ENCODE measurements at regions not wholly inside any gene's neighbourhood (a gene's known extent, or its start where the extent isn't known, plus 50 kb on each side); places are given as distances from the start of the nearest gene placed in this dataset.

- TF ChIP-seq CTCF (IDR thresholded peaks at IDR 0.05; ENCODE audit: borderline replicate concordance, insufficient read depth, low read depth, low read length): no peak
- H3K4me3 ChIP-seq (ENCODE audit: low read depth, low read length): no peak overlapping the region
These were observed 71.3 kb upstream of the CIBAR2 start for GRCh38 chr16:85183564-85183963.

GRCh38 chr16:85184404-85184803 lies 72.1 kb upstream of the CIBAR2 start:
- no peak for TF ChIP-seq CTCF (IDR thresholded peaks at IDR 0.05; ENCODE audit: borderline replicate concordance, insufficient read depth, low read depth, low read length)
- H3K4me3 ChIP-seq (ENCODE audit: low read depth, low read length): no peak overlapping the region

- no peak for TF ChIP-seq CTCF (IDR thresholded peaks at IDR 0.05; ENCODE audit: borderline replicate concordance, insufficient read depth, low read depth, low read length)
- H3K4me3 ChIP-seq (ENCODE audit: low read depth, low read length): no peak overlapping the region
These were observed 73.2 kb upstream of the CIBAR2 start for GRCh38 chr16:85185303-85186100.

GRCh38 chr16:85187002-85187401 lies 74.7 kb upstream of the CIBAR2 start:
- no peak for TF ChIP-seq CTCF (IDR thresholded peaks at IDR 0.05; ENCODE audit: borderline replicate concordance, insufficient read depth, low read depth, low read length)
- H3K4me3 ChIP-seq (ENCODE audit: low read depth, low read length): no peak overlapping the region

GRCh38 chr16:85187447-85187846 lies 75.2 kb upstream of the CIBAR2 start:
- no peak for TF ChIP-seq CTCF (IDR thresholded peaks at IDR 0.05; ENCODE audit: borderline replicate concordance, insufficient read depth, low read depth, low read length)
- no peak overlapping the region for H3K4me3 ChIP-seq (ENCODE audit: low read depth, low read length)

GRCh38 chr16:85187886-85188285 lies 75.6 kb upstream of the CIBAR2 start:
- no peak overlapping the region for H3K4me3 ChIP-seq (ENCODE audit: low read depth, low read length)
- no peak for TF ChIP-seq CTCF (IDR thresholded peaks at IDR 0.05; ENCODE audit: borderline replicate concordance, insufficient read depth, low read depth, low read length)

All from GM12875 (cell line).